ENCODE measurements at regions not wholly inside any gene's neighbourhood (a gene's known extent, or its start where the extent isn't known, plus 50 kb on each side); places are given as distances from the start of the nearest gene placed in this dataset.

DNA sequence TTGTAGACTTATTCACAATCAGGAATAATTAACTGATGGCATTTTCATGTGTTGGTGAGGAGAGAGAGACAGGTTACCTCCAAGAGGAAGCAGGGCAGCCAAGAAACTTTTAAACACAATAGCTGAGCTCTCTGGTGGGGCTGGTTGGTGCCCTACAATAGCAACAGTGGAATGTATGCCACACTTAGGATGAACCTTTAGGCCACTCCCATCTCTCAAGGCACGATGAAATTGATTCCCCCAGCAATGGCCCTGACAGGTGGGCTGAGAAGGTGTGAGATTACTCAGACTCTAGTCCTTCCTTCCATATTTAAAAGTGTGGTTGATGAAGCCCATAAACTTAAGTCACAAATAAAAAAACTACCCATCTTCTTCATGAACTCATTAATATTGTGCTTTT, 219.4 kb upstream of the CYRIA start:
- TF ChIP-seq POLR2A (IDR thresholded peaks at IDR 0.05) (no peak), CTCF (IDR thresholded peaks at IDR 0.05) (no peak)

Measured in esophagus squamous epithelium (tissue), 4 donors.